ENCODE measurements at regions not wholly inside any gene's neighbourhood (a gene's known extent, or its start where the extent isn't known, plus 50 kb on each side); places are given as distances from the start of the nearest gene placed in this dataset.

DNA sequence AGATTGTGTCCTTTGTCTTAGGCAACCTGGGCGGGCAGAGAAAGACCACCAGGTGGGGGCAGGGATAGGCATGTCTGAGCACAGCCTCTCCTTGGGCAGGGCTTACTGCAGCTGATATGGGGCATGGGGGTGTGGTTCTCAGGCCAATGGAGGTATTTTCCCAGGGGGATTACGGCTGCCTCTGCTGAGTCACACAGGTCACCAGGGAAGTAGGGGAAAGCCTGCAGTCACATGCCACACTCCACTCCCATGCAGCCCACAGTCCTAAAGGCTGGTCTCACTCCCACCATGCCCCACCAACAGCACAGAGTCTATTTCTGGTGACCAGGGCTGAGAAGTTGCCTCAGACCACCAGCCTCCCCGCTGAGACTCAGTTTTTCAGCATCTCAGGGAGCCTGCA, 466.4 kb downstream of the DIPK2A start:
- H3K9me2 ChIP-seq (ENCODE audit: insufficient read depth, low read length): no peaks in the 10 kb centered on the region
- H3K27ac ChIP-seq (ENCODE audit: low read length): no peak overlapping the region

DNA sequence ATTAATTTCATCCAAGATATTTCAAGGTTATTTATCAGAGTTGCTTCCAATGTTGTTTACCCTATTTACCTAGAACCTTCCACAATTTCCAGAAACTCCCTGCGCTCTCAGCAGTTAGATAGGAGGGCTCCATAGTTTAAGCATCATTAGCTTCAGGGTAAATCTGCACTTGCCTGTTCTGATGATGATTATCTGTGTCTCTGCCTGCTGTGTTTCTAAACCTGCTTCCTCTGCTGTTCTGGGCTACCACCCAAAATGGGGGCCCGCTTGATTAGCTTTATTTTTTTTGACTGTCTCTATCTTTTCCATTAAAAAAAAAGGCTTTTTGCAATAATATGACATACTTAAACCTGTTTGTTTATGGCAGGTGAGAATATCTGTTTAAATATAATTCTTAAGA, 472.4 kb downstream of the DIPK2A start:
- Histone ChIP-seq H2AFZ (ENCODE audit: low read depth, low read length) (no peak overlapping the region), H3K9me2 (ENCODE audit: insufficient read depth, low read length) (no peaks in the 10 kb centered on the region), H3K36me3 (ENCODE audit: insufficient read depth, low read length) (no peaks in the 10 kb centered on the region), H4K20me1 (ENCODE audit: insufficient read depth) (no peaks in the 10 kb centered on the region), H3K27me3 (ENCODE audit: insufficient read depth, low read depth, low read length) (no peaks in the 10 kb centered on the region), H3F3A (ENCODE audit: insufficient read depth, low read length, poor library complexity, severe bottlenecking) (no peaks in the 10 kb centered on the region), H3K9me3 (ENCODE audit: low read length) (no peaks in the 10 kb centered on the region), H3K9ac (ENCODE audit: low read length) (no peak overlapping the region), H3K4me3 (ENCODE audit: low read length) (no peak overlapping the region), H3K27ac (ENCODE audit: low read length) (no peak overlapping the region), H3K4me2 (ENCODE audit: low read length) (no peak overlapping the region), H3K79me2 (replicated peaks; ENCODE audit: insufficient read depth, low read length) (no peaks in the 10 kb centered on the region)
- no peak for TF ChIP-seq POLR2AphosphoS5 (IDR thresholded peaks at IDR 0.05)

More for the DNA sequence above, 466.4 kb downstream of the DIPK2A start:
- no peak overlapping the region for H3K9ac ChIP-seq (ENCODE audit: low read length)
- no peaks in the 10 kb centered on the region for H3K27me3 ChIP-seq (ENCODE audit: insufficient read depth, low read depth, low read length)
- TF ChIP-seq TAF1 (IDR thresholded peaks at IDR 0.05; ENCODE audit: low read depth) (no peak), EZH2 (IDR thresholded peaks at IDR 0.05; ENCODE audit: borderline replicate concordance, insufficient read depth, low read length, poor library complexity, severe bottlenecking) (no peak), MXI1 (conservative IDR thresholded peaks at IDR 0.05; ENCODE audit: poor library complexity, severe bottlenecking) (no peak), REST (IDR thresholded peaks at IDR 0.05; ENCODE audit: borderline replicate concordance) (no peak)
- no peaks in the 10 kb centered on the region for H3K9me3 ChIP-seq (ENCODE audit: low read length)
- no peak overlapping the region for H3K4me3 ChIP-seq (ENCODE audit: low read length)
- H3K79me2 ChIP-seq (replicated peaks; ENCODE audit: insufficient read depth, low read length): no peaks in the 10 kb centered on the region
- no peaks in the 10 kb centered on the region for H3F3A ChIP-seq (ENCODE audit: insufficient read depth, low read length, poor library complexity, severe bottlenecking)
- no peak overlapping the region for H3K4me2 ChIP-seq (ENCODE audit: low read length)
- H2AFZ ChIP-seq (ENCODE audit: low read depth, low read length): no peak overlapping the region
- H4K20me1 ChIP-seq (ENCODE audit: insufficient read depth): no peaks in the 10 kb centered on the region
- H3K36me3 ChIP-seq (ENCODE audit: insufficient read depth, low read length): no peaks in the 10 kb centered on the region

GRCh38 chr3:144444546-144444945, 472.9 kb downstream of the DIPK2A start:
- Histone ChIP-seq H3K36me3 (ENCODE audit: insufficient read depth, low read length) (no peaks in the 10 kb centered on the region), H3K27ac (ENCODE audit: low read length) (no peak overlapping the region), H3K79me2 (replicated peaks; ENCODE audit: insufficient read depth, low read length) (no peaks in the 10 kb centered on the region), H3K9me3 (ENCODE audit: low read length) (no peaks in the 10 kb centered on the region), H3F3A (ENCODE audit: insufficient read depth, low read length, poor library complexity, severe bottlenecking) (no peaks in the 10 kb centered on the region), H4K20me1 (ENCODE audit: insufficient read depth) (no peaks in the 10 kb centered on the region), H3K4me3 (ENCODE audit: low read length) (no peak overlapping the region), H3K4me2 (ENCODE audit: low read length) (no peak overlapping the region), H3K9ac (ENCODE audit: low read length) (no peak overlapping the region), H2AFZ (ENCODE audit: low read depth, low read length) (no peak overlapping the region), H3K27me3 (ENCODE audit: insufficient read depth, low read depth, low read length) (no peaks in the 10 kb centered on the region), H3K9me2 (ENCODE audit: insufficient read depth, low read length) (no peaks in the 10 kb centered on the region)
- TF ChIP-seq, protein P1, sequence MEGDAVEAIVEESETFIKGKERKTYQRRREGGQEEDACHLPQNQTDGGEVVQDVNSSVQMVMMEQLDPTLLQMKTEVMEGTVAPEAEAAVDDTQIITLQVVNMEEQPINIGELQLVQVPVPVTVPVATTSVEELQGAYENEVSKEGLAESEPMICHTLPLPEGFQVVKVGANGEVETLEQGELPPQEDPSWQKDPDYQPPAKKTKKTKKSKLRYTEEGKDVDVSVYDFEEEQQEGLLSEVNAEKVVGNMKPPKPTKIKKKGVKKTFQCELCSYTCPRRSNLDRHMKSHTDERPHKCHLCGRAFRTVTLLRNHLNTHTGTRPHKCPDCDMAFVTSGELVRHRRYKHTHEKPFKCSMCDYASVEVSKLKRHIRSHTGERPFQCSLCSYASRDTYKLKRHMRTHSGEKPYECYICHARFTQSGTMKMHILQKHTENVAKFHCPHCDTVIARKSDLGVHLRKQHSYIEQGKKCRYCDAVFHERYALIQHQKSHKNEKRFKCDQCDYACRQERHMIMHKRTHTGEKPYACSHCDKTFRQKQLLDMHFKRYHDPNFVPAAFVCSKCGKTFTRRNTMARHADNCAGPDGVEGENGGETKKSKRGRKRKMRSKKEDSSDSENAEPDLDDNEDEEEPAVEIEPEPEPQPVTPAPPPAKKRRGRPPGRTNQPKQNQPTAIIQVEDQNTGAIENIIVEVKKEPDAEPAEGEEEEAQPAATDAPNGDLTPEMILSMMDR (IDR thresholded peaks at IDR 0.05; ENCODE audit: poor library complexity, severe bottlenecking): no peak
- TF ChIP-seq RAD21 (conservative IDR thresholded peaks at IDR 0.05) (no peak), REST (IDR thresholded peaks at IDR 0.05; ENCODE audit: borderline replicate concordance) (no peak), EP300 (conservative IDR thresholded peaks at IDR 0.05; ENCODE audit: poor library complexity, severe bottlenecking) (no peak), TAF1 (IDR thresholded peaks at IDR 0.05; ENCODE audit: low read depth) (no peak), SMC3 (conservative IDR thresholded peaks at IDR 0.05; ENCODE audit: poor library complexity) (no peak), EZH2 (IDR thresholded peaks at IDR 0.05; ENCODE audit: borderline replicate concordance, insufficient read depth, low read length, poor library complexity, severe bottlenecking) (no peak), MXI1 (conservative IDR thresholded peaks at IDR 0.05; ENCODE audit: poor library complexity, severe bottlenecking) (no peak), POLR2AphosphoS5 (IDR thresholded peaks at IDR 0.05) (no peak)
